ENCODE measurements at regions not wholly inside any gene's neighbourhood (a gene's known extent, or its start where the extent isn't known, plus 50 kb on each side); places are given as distances from the start of the nearest gene placed in this dataset.

- TF ChIP-seq SMC3 (conservative IDR thresholded peaks at IDR 0.05; ENCODE audit: poor library complexity) (no peak), CTCF (IDR thresholded peaks at IDR 0.05; ENCODE audit: poor library complexity, severe bottlenecking) (no peak), RAD21 (conservative IDR thresholded peaks at IDR 0.05) (no peak), POLR2AphosphoS5 (IDR thresholded peaks at IDR 0.05) (no peak), REST (IDR thresholded peaks at IDR 0.05; ENCODE audit: borderline replicate concordance) (no peak), TAF1 (IDR thresholded peaks at IDR 0.05; ENCODE audit: low read depth) (no peak)
Observed at GRCh38 chr6:23415819-23416427, 710.1 kb upstream of the NRSN1 start.

Measured in neural cell (in vitro differentiated cells).